ENCODE measurements at regions not wholly inside any gene's neighbourhood (a gene's known extent, or its start where the extent isn't known, plus 50 kb on each side); places are given as distances from the start of the nearest gene placed in this dataset.
"Not testable (repeated sequence)": the region's sequence is repeated elsewhere in the genome, so short reads cannot be mapped to it uniquely, and the experiment has no call there.

GRCh38 chr3:107220538-107220937 is 156.7 kb upstream of the CCDC54 start:
- Histone ChIP-seq H3K27me3 (no peaks in the 10 kb centered on the region), H3K4me3 (replicated peaks in 1 of 3) (no peak overlapping the region), H3K9me3 (no peaks in the 10 kb centered on the region), H3K36me3 (no peaks in the 10 kb centered on the region), H3K27ac (no peak overlapping the region), H3K4me1 (no peaks in the 10 kb centered on the region)
- 69 to 70% methylated on average over 1 of the region's 1 CpG for WGBS, 2 donors
- no peak for DNase-seq
- intact Hi-C loops (cut with DNase I): no loop called here
- TF ChIP-seq, protein P1, sequence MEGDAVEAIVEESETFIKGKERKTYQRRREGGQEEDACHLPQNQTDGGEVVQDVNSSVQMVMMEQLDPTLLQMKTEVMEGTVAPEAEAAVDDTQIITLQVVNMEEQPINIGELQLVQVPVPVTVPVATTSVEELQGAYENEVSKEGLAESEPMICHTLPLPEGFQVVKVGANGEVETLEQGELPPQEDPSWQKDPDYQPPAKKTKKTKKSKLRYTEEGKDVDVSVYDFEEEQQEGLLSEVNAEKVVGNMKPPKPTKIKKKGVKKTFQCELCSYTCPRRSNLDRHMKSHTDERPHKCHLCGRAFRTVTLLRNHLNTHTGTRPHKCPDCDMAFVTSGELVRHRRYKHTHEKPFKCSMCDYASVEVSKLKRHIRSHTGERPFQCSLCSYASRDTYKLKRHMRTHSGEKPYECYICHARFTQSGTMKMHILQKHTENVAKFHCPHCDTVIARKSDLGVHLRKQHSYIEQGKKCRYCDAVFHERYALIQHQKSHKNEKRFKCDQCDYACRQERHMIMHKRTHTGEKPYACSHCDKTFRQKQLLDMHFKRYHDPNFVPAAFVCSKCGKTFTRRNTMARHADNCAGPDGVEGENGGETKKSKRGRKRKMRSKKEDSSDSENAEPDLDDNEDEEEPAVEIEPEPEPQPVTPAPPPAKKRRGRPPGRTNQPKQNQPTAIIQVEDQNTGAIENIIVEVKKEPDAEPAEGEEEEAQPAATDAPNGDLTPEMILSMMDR (IDR thresholded peaks at IDR 0.05): no peak
- TF ChIP-seq POLR2A (IDR thresholded peaks at IDR 0.05): no peak

GRCh38 chr3:107221856-107222255 is 155.4 kb upstream of the CCDC54 start:
- H3K27me3 ChIP-seq: no peaks in the 10 kb centered on the region
- no peaks in the 10 kb centered on the region for H3K4me1 ChIP-seq
- TF ChIP-seq POLR2A (IDR thresholded peaks at IDR 0.05): no peak
- TF ChIP-seq, protein P1 (IDR thresholded peaks at IDR 0.05): no peak
- H3K4me3 ChIP-seq (replicated peaks in 1 of 3): no peak overlapping the region
- DNase-seq: no peak
- H3K27ac ChIP-seq: no peak overlapping the region
- intact Hi-C loops (cut with DNase I): no loop called here
- no peaks in the 10 kb centered on the region for H3K36me3 ChIP-seq
- 84 to 96% methylated on average over 2 of the region's 2 CpGs for WGBS, 2 donors
- H3K9me3 ChIP-seq: no peaks in the 10 kb centered on the region

GRCh38 chr3:107222907-107223306 is 154.3 kb upstream of the CCDC54 start:
- Histone ChIP-seq H3K9me3 (no peaks in the 10 kb centered on the region), H3K4me3 (replicated peaks in 1 of 3) (no peak overlapping the region), H3K36me3 (no peaks in the 10 kb centered on the region), H3K27me3 (no peaks in the 10 kb centered on the region), H3K4me1 (no peaks in the 10 kb centered on the region), H3K27ac (no peak overlapping the region)
- intact Hi-C loops (cut with DNase I): no loop called here
- WGBS, 2 donors: 78% methylated on average over 4 of the region's 4 CpGs
- TF ChIP-seq, protein P1 (IDR thresholded peaks at IDR 0.05): no peak
- no peak for TF ChIP-seq POLR2A (IDR thresholded peaks at IDR 0.05)
- DNase-seq: no peak

DNA sequence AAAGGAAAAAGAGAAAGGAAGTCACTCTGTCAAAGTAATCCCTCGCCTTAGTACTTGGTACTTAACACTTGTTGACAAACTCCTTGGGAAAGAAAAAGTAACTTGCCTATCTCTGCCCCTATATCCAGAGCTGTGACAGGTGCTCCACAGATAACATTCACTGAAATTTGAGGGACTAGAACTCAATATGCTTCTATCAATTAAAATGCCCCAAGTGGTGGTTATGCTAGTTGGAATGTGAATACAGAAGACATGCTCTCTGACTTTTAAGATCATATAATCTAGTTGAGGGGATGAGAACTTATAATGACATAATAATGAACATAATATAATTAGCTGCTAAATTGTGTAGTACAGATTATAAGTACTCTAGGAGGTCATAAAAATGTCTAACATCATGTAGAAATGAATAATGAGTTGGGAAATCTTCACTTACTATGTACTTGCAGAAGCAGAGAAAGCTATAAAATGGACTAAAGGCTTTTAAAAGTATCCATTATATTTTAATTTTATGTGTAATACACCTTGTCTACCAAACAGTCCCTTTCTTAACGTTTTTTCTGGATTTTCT is 153.1 kb upstream of the CCDC54 start:
- DNase-seq: no peak
- H3K27ac ChIP-seq: no peak overlapping the region
- no peaks in the 10 kb centered on the region for H3K9me3 ChIP-seq
- no peaks in the 10 kb centered on the region for H3K4me1 ChIP-seq
- H3K4me3 ChIP-seq (replicated peaks in 1 of 3): no peak overlapping the region
- TF ChIP-seq, protein P1 (IDR thresholded peaks at IDR 0.05): no peak
- no peak for TF ChIP-seq POLR2A (IDR thresholded peaks at IDR 0.05)
- H3K27me3 ChIP-seq: no peaks in the 10 kb centered on the region
- H3K36me3 ChIP-seq: no peaks in the 10 kb centered on the region
- intact Hi-C loops (cut with DNase I): no loop called here
- WGBS, 2 donors: 60% methylated on average over 2 of the region's 2 CpGs

DNA sequence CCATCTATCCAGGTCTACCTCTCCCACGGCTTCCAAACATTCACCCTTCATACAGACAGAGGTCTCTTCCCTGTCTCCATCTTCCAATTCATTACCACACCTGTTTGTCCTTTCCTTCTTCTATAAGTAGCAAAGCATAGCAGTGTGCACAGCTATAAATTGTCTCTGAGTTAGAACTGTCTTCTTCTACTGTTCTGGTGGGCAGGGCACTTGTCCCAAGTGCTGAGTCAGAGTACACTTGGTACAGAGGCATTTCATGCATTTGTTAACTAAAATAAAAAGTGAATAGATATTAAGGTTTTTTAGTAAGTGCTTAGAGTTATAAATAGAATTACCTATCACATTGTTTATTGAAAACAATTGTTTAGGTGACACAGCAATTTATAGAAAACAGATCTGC is 150.1 kb upstream of the CCDC54 start:
- Histone ChIP-seq H3K9me3 (no peaks in the 10 kb centered on the region), H3K4me1 (no peaks in the 10 kb centered on the region), H3K4me3 (replicated peaks in 1 of 3) (no peak overlapping the region), H3K27me3 (no peaks in the 10 kb centered on the region), H3K36me3 (no peaks in the 10 kb centered on the region), H3K27ac (no peak overlapping the region)
- intact Hi-C loops (cut with DNase I): no loop called here
- no peak for DNase-seq
- WGBS, 2 donors: 82 to 92% methylated on average over 1 of the region's 1 CpG
- TF ChIP-seq, protein P1 (IDR thresholded peaks at IDR 0.05): no peak
- TF ChIP-seq POLR2A (IDR thresholded peaks at IDR 0.05): no peak

GRCh38 chr3:107233877-107234276 is 143.4 kb upstream of the CCDC54 start:
- not testable (repeated sequence) for H3K27ac ChIP-seq; H3K4me3 ChIP-seq (replicated peaks in 1 of 3); H3K36me3 ChIP-seq; H3K27me3 ChIP-seq; H3K4me1 ChIP-seq; H3K9me3 ChIP-seq; DNase-seq
- WGBS, 2 donors: 90 to 100% methylated on average over 3 to 4 of the region's 4 CpGs
- intact Hi-C loops (cut with DNase I): loop anchor here (10.0 kb wide), 1 partner anchor 191 kb away; no protein-coding TSS in a partner anchor
